GM19438 (cell line): ENCODE measurements at regions not wholly inside any gene's neighbourhood (a gene's known extent, or its start where the extent isn't known, plus 50 kb on each side); places are given as distances from the start of the nearest gene placed in this dataset.

ENCODE experiments used
- ATAC-seq: cut with Tn5 transposase; IDR thresholded peaks from one replicate; pipeline ENCODE4 v1.9.1; 2021; ENCODE audit warnings: low read depth; ENCODE audit not compliant: unreplicated experiment

GRCh38 chr2:175575346-175576258, 394.1 kb upstream of the ATP5MC3 start:
- ATAC-seq: peak; percentile 95

GRCh38 chr2:175574069-175574468, 392.6 kb upstream of the ATP5MC3 start:
- no peak for ATAC-seq

GRCh38 chr2:175571078-175571653, 389.7 kb upstream of the ATP5MC3 start:
- ATAC-seq: no peak

GRCh38 chr2:175568109-175568730, 386.7 kb upstream of the ATP5MC3 start:
- ATAC-seq: no peak

GRCh38 chr2:175567435-175568061, 386.0 kb upstream of the ATP5MC3 start:
- no peak for ATAC-seq

- no peak for ATAC-seq
Observed at GRCh38 chr2:175560521-175561169, 379.1 kb upstream of the ATP5MC3 start.

- no peak for ATAC-seq
Observed at GRCh38 chr2:175559613-175560012, 378.1 kb upstream of the ATP5MC3 start.

GRCh38 chr2:175557810-175558377, 376.4 kb upstream of the ATP5MC3 start:
- no peak for ATAC-seq

- no peak for ATAC-seq
Observed at GRCh38 chr2:175553910-175554309, 372.4 kb upstream of the ATP5MC3 start.

- no peak for ATAC-seq
Observed at GRCh38 chr2:175552902-175553301, 371.4 kb upstream of the ATP5MC3 start.

- no peak for ATAC-seq
Observed at GRCh38 chr2:175540421-175540820, 358.9 kb upstream of the ATP5MC3 start.

GRCh38 chr2:175539122-175539521, 357.6 kb upstream of the ATP5MC3 start:
- ATAC-seq: no peak

- no peak for ATAC-seq
Observed at GRCh38 chr2:175536059-175536458, 354.5 kb upstream of the ATP5MC3 start.

- ATAC-seq: no peak
Observed at GRCh38 chr2:175535631-175536030, 354.1 kb upstream of the ATP5MC3 start.

GRCh38 chr2:175525975-175526374, 344.5 kb upstream of the ATP5MC3 start:
- ATAC-seq: no peak

- no peak for ATAC-seq
Observed at GRCh38 chr2:175523001-175523400, 341.5 kb upstream of the ATP5MC3 start.

GRCh38 chr2:175518206-175518605, 336.7 kb upstream of the ATP5MC3 start:
- no peak for ATAC-seq

- no peak for ATAC-seq
Observed at GRCh38 chr2:175516555-175516954, 335.0 kb upstream of the ATP5MC3 start.

- ATAC-seq: no peak
Observed at GRCh38 chr2:175500255-175500654, 318.7 kb upstream of the ATP5MC3 start.

GRCh38 chr2:175490360-175490791, 308.9 kb upstream of the ATP5MC3 start:
- no peak for ATAC-seq
